ENCODE measurements at regions not wholly inside any gene's neighbourhood (a gene's known extent, or its start where the extent isn't known, plus 50 kb on each side); places are given as distances from the start of the nearest gene placed in this dataset.

DNA sequence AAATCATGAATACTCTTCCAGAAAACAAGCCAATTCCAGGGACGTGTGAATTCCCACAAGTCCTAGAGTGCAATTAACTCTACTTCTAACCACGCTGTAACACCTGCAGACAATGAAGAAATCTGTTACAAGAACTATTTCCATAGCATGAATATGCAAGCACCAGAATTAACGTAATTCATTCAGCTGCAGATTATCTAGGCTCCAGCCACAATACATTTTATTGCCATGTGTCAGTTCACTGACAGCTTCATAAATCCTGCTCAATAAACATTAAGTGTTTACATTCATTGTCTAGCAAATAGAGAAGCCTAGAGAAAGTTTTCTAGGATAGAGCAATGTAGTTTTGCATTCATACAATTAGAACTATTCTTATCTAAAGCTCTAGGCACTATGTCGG lies 1348.5 kb downstream of the GRIK2 start:
- in situ Hi-C loops (cut with HindIII; ENCODE audit: low pct_unique_long_range_greater_than_20kb, low sequenced_read_pairs) = no loop called here
- TF ChIP-seq POLR2AphosphoS5 (IDR thresholded peaks at IDR 0.05; ENCODE audit: low read depth, low read length) = peak; percentile 68; the same call in 1 of the 2 replicates
- TF ChIP-seq TCF7L2 (IDR thresholded peaks at IDR 0.05; ENCODE audit: low read depth, low read length) = peak; percentile 77
- TF ChIP-seq CTCF (IDR thresholded peaks at IDR 0.05) = no peak
- TF ChIP-seq REST (IDR thresholded peaks at IDR 0.05; ENCODE audit: insufficient read depth in 1 of 2, low read depth in 2 of 2, low read length in 1 of 2) = no peak
- TF ChIP-seq SIN3A (IDR thresholded peaks at IDR 0.05; ENCODE audit: borderline replicate concordance, insufficient read depth, low read depth, low read length) = no peak
- Histone ChIP-seq H3K9me3 (ENCODE audit: control insufficient read depth, insufficient read depth, low read depth, low read length) (no peaks in the 10 kb centered on the region), H3K36me3 (ENCODE audit: control insufficient read depth, insufficient read depth, low read length) (no peaks in the 10 kb centered on the region), H3K4me1 (ENCODE audit: control insufficient read depth, insufficient read depth, low read length) (peaks cover 15% of the 10 kb centered on the region), H3K4me3 (ENCODE audit: low read depth in 2 of 2, low read length in 2 of 2) (no peak overlapping the region), H3K27me3 (ENCODE audit: control insufficient read depth, insufficient read depth, low read length) (no peaks in the 10 kb centered on the region), H3K27ac (ENCODE audit: low read length) (peak overlapping the region; percentile 44; the same call in 1 of the 2 replicates)
- no TSS peak for BruUV-seq (replicated peaks)
- peak; percentile 95 for ATAC-seq
- ChIA-PET CTCF (no interaction called here), POLR2A (no interaction called here)
- intact Hi-C loops (cut with micrococcal nuclease; ENCODE audit: unreplicated experiment) = no loop called here
- no peak for DNase-seq (ENCODE audit: low read depth, low spot score)

DNA sequence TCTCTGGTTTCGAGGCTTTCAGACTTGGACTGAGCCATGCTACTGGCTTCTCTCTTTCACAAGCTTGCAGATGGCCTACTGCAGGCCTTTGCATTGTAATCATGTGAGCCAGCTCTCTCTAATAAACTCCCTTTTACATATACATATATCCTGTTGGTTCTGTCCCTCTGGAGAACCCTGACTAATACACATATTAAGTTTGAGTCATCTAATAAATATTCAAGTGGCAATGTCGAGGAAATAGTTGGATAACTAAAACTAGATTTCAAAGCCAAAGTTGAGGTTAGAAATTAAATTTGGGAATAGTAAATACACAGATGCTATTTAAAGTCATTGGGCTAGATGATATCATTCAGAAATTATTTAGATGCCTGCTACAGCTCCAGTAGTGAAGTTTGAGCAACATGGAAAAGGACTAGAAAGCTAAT lies 1343.4 kb downstream of the GRIK2 start:
- no peak overlapping the region for H3K4me3 ChIP-seq (ENCODE audit: low read depth in 2 of 2, low read length in 2 of 2)
- no peak overlapping the region for H3K27ac ChIP-seq (ENCODE audit: low read length)
- BruUV-seq (replicated peaks) = no TSS peak

More for the DNA sequence above, 1343.4 kb downstream of the GRIK2 start:
- POLR2A ChIA-PET = interaction anchor here (0.6 kb wide), 1 partner anchor 944 kb away, joined by 3 read pairs; no protein-coding TSS in a partner anchor
- no peaks in the 10 kb centered on the region for H3K36me3 ChIP-seq (ENCODE audit: control insufficient read depth, insufficient read depth, low read length)
- intact Hi-C loops (cut with micrococcal nuclease; ENCODE audit: unreplicated experiment) (no loop called here), in situ Hi-C loops (cut with HindIII; ENCODE audit: low pct_unique_long_range_greater_than_20kb, low sequenced_read_pairs) (no loop called here)
- H3K9me3 ChIP-seq (ENCODE audit: control insufficient read depth, insufficient read depth, low read depth, low read length) = no peaks in the 10 kb centered on the region
- TF ChIP-seq POLR2AphosphoS5 (IDR thresholded peaks at IDR 0.05; ENCODE audit: low read depth, low read length) (no peak), TCF7L2 (IDR thresholded peaks at IDR 0.05; ENCODE audit: low read depth, low read length) (no peak), REST (IDR thresholded peaks at IDR 0.05; ENCODE audit: insufficient read depth in 1 of 2, low read depth in 2 of 2, low read length in 1 of 2) (no peak), SIN3A (IDR thresholded peaks at IDR 0.05; ENCODE audit: borderline replicate concordance, insufficient read depth, low read depth, low read length) (no peak), CTCF (IDR thresholded peaks at IDR 0.05) (no peak)
- DNase-seq (ENCODE audit: low read depth, low spot score) (no peak), ATAC-seq (no peak)
- no peaks in the 10 kb centered on the region for H3K27me3 ChIP-seq (ENCODE audit: control insufficient read depth, insufficient read depth, low read length)
- H3K4me1 ChIP-seq (ENCODE audit: control insufficient read depth, insufficient read depth, low read length) = peaks cover 2% of the 10 kb centered on the region; the same call in 1 of the 2 replicates
- CTCF ChIA-PET = interaction anchor here (0.6 kb wide), 1 partner anchor 680 kb away, joined by 4 read pairs; no protein-coding TSS in a partner anchor

Measured in Panc1 (cell line).